Uterus (tissue), 2 donors: ENCODE measurements at regions not wholly inside any gene's neighbourhood (a gene's known extent, or its start where the extent isn't known, plus 50 kb on each side); places are given as distances from the start of the nearest gene placed in this dataset.

Source experiments
- CTCF ChIP-seq, 4 experiments: fragments of 200-600 bp in 2 of 4; fragments of 450-650 bp in 2 of 4; sonication (generic) in 2 of 4; IDR thresholded peaks; one replicate each; pipeline ENCODE4 v1.5.1; 2016 to 2019; ENCODE audit warnings: antibody characterized with exemption in 4 of 4, mild to moderate bottlenecking in 2 of 4, moderate library complexity in 1 of 4
- POLR2A ChIP-seq, 2 donors: fragments of 450-650 bp; IDR thresholded peaks; one replicate each; pipeline ENCODE4 v1.6.1; 2016; ENCODE audit warnings: antibody characterized with exemption in 2 of 2, mild to moderate bottlenecking in 1 of 2, moderate library complexity in 1 of 2

- TF ChIP-seq CTCF (IDR thresholded peaks at IDR 0.05) (no peak), POLR2A (IDR thresholded peaks at IDR 0.05) (no peak)
Observed at GRCh38 chr4:141388481-141388880, 167.8 kb downstream of the ZNF330 start.
